GM23338 (cell line): ENCODE measurements at regions not wholly inside any gene's neighbourhood (a gene's known extent, or its start where the extent isn't known, plus 50 kb on each side); places are given as distances from the start of the nearest gene placed in this dataset.

Experiments used
- ATAC-seq: fragments of 200-7000 bp; cut with Tn5 transposase; 3 replicates; pipeline ENCODE4 v1.9.1; 2020
- DNase-seq: peaks from one replicate; pipeline ENCODE4 v3.0.0-alpha.2; 2015; ENCODE audit warnings: low spot score
- H2AFZ ChIP-seq: fragments of 200-600 bp; sonication (generic); 2 replicates; pipeline ENCODE4 v1.8.0; 2016; ENCODE audit warnings: antibody characterized with exemption, mild to moderate bottlenecking, moderate library complexity
- H3F3A ChIP-seq: fragments of 200-600 bp; sonication (generic); replicated peaks from 2 replicates; pipeline ENCODE4 v1.8.0; 2017; ENCODE audit warnings: antibody characterized with exemption, mixed run types, low read depth
- H3K27ac ChIP-seq: fragments of 200-600 bp; sonication (generic); 2 replicates; pipeline ENCODE4 v1.6.1; 2016; ENCODE audit warnings: low read depth
- H3K27me3 ChIP-seq: fragments of 200-600 bp; sonication (generic); 2 replicates; pipeline ENCODE4 v1.8.0; 2016; ENCODE audit warnings: mild to moderate bottlenecking, mixed run types, moderate library complexity; ENCODE audit not compliant: insufficient read depth
- H3K36me3 ChIP-seq: fragments of 200-600 bp; sonication (generic); 2 replicates; pipeline ENCODE4 v1.8.0; 2016; ENCODE audit warnings: mild to moderate bottlenecking; ENCODE audit not compliant: insufficient read depth
- H3K4me1 ChIP-seq: fragments of 200-600 bp; sonication (generic); 2 replicates; pipeline ENCODE4 v1.8.0; 2016; ENCODE audit warnings: mild to moderate bottlenecking, moderate library complexity; ENCODE audit not compliant: insufficient read depth
- H3K4me2 ChIP-seq: fragments of 200-600 bp; sonication (generic); 2 replicates; pipeline ENCODE4 v1.7.1; 2017; ENCODE audit warnings: mixed run types
- H3K4me3 ChIP-seq: fragments of 200-600 bp; sonication (generic); 2 replicates; pipeline ENCODE4 v1.6.1; 2016; ENCODE audit warnings: mixed run types
- H3K79me2 ChIP-seq: fragments of 200-600 bp; sonication (generic); replicated peaks from 2 replicates; pipeline ENCODE4 v1.8.0; 2017; ENCODE audit warnings: mild to moderate bottlenecking; ENCODE audit not compliant: insufficient read depth
- H3K9me2 ChIP-seq: fragments of 200-600 bp; sonication (generic); 2 replicates; pipeline ENCODE4 v1.8.0; 2017; ENCODE audit not compliant: insufficient read depth
- H4K20me1 ChIP-seq: fragments of 200-600 bp; sonication (generic); replicated peaks from 2 replicates; pipeline ENCODE4 v1.8.0; 2017; ENCODE audit warnings: mild to moderate bottlenecking; ENCODE audit not compliant: insufficient read depth
- H3K27ac Mint-ChIP-seq: 2 replicates; pipeline ENCODE4 v1.8.0; 2020; ENCODE audit warnings: inconsistent platforms, mild to moderate bottlenecking, moderate library complexity, mixed read lengths
- H3K27me3 Mint-ChIP-seq: 3 replicates; pipeline ENCODE4 v1.8.0; 2022; ENCODE audit warnings: low read depth, mild to moderate bottlenecking, moderate library complexity, mixed read lengths, inconsistent platforms; ENCODE audit not compliant: insufficient read depth, poor library complexity
- H3K36me3 Mint-ChIP-seq: 3 replicates; pipeline ENCODE4 v1.8.0; 2021; ENCODE audit warnings: low read depth, mild to moderate bottlenecking, inconsistent platforms, moderate library complexity, mixed read lengths
- H3K4me1 Mint-ChIP-seq: 3 replicates; pipeline ENCODE4 v1.8.0; 2020; ENCODE audit warnings: mild to moderate bottlenecking, inconsistent platforms, mixed read lengths
- H3K4me3 Mint-ChIP-seq: 3 replicates; pipeline ENCODE4 v1.8.0; 2021; ENCODE audit warnings: moderate library complexity, mild to moderate bottlenecking, inconsistent platforms, mixed read lengths
- H3K9me3 Mint-ChIP-seq: 3 replicates; pipeline ENCODE4 v1.8.0; 2020; ENCODE audit warnings: moderate library complexity, mild to moderate bottlenecking, inconsistent platforms, mixed read lengths
- CREB1 ChIP-seq: fragments of 250-450 bp; sonication (Bioruptor Pico); IDR thresholded peaks from 2 replicates; pipeline ENCODE4 v1.5.0; 2020; ENCODE audit warnings: low read depth, mild to moderate bottlenecking, moderate library complexity
- EZH2 ChIP-seq: fragments of 200-600 bp; sonication (generic); IDR thresholded peaks from one replicate; pipeline ENCODE4 v1.8.0; 2017; ENCODE audit warnings: antibody characterized with exemption, mild to moderate bottlenecking, low read depth; ENCODE audit not compliant: unreplicated experiment
- EZH2phosphoT487 ChIP-seq: fragments of 200-600 bp; sonication (generic); IDR thresholded peaks from one replicate; pipeline ENCODE4 v1.8.1; 2018; ENCODE audit warnings: antibody characterized with exemption; ENCODE audit not compliant: unreplicated experiment
- JUNB ChIP-seq: IDR thresholded peaks from one replicate; pipeline ENCODE4 v1.6.1; 2016; ENCODE audit warnings: antibody characterized with exemption; ENCODE audit not compliant: unreplicated experiment
- NANOG ChIP-seq: IDR thresholded peaks from 2 replicates; pipeline ENCODE4 v1.6.1; 2016; ENCODE audit warnings: antibody characterized with exemption, borderline replicate concordance
- POLR2AphosphoS5 ChIP-seq: IDR thresholded peaks from 2 replicates; pipeline ENCODE4 v1.6.1; 2016; ENCODE audit warnings: antibody characterized with exemption, low read depth
- STAT1 ChIP-seq: IDR thresholded peaks from one replicate; pipeline ENCODE4 v1.6.1; 2016; ENCODE audit warnings: antibody characterized with exemption; ENCODE audit not compliant: unreplicated experiment
- ZNF114 ChIP-seq: fragments of 250-450 bp; sonication (Bioruptor Pico); IDR thresholded peaks from 2 replicates; pipeline ENCODE4 v1.5.0; 2020; ENCODE audit warnings: mild to moderate bottlenecking, moderate library complexity
- ZNF331 ChIP-seq: fragments of 250-450 bp; sonication (Bioruptor Pico); IDR thresholded peaks from 2 replicates; pipeline ENCODE4 v1.5.0; 2020; ENCODE audit warnings: low read depth, mild to moderate bottlenecking, moderate library complexity
- TF ChIP-seq, protein P1 (sequence below), 2 experiments: fragments of 200-600 bp in 1 of 2; sonication (generic) in 1 of 2; conservative IDR thresholded peaks; 2 replicates each; pipeline versions ENCODE4 v1.5.1 to v1.6.1; 2016 to 2017; ENCODE audit warnings: antibody characterized with exemption in 2 of 2, low read depth in 2 of 2, mild to moderate bottlenecking in 2 of 2, moderate library complexity in 1 of 2
- TF ChIP-seq, protein P2 (sequence below): IDR thresholded peaks from 2 replicates; pipeline ENCODE4 v1.6.1; 2016; ENCODE audit warnings: antibody characterized with exemption
- TF ChIP-seq, protein P3 (sequence below): fragments of 250-450 bp; sonication (Bioruptor Pico); IDR thresholded peaks from 2 replicates; pipeline ENCODE4 v1.5.0; 2020; ENCODE audit warnings: mild to moderate bottlenecking, moderate library complexity
- TF ChIP-seq, protein P4 (sequence below): IDR thresholded peaks from one replicate; pipeline ENCODE4 v1.6.1; 2018; ENCODE audit warnings: antibody characterized with exemption; ENCODE audit not compliant: unreplicated experiment

DNA sequence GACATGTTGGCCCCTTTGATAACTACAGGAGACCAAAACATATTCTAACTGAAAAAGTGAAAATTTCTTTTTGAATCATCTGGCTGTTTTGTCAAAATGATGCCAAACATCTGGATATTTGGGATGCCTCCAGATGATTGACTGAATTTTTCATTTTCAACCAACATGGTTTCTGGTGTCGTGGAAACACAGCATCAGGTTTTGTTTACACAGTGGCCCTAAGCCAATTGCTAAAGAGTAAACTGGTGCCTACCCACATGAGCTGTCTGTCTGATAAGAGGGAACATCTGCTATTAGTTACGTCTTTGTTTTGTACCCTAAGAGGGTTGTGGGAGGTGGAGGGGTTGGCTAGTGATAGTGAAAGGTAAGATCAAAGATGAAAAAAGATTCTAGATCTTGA lies 204.8 kb downstream of the KCNK2 start:
- Histone ChIP-seq H3K4me3 (no peak overlapping the region), H3K27me3 (no peaks in the 10 kb centered on the region), H3K36me3 (no peaks in the 10 kb centered on the region), H4K20me1 (no peaks in the 10 kb centered on the region), H3K4me2 (no peak overlapping the region), H3K4me1 (no peaks in the 10 kb centered on the region), H3K27ac (no peak overlapping the region), H2AFZ (no peak overlapping the region), H3F3A (no peaks in the 10 kb centered on the region), H3K9me2 (peaks cover 3% of the 10 kb centered on the region), H3K79me2 (no peaks in the 10 kb centered on the region)
- no peaks in the 10 kb centered on the region for H3K4me1 Mint-ChIP-seq
- H3K36me3 Mint-ChIP-seq: no peaks in the 10 kb centered on the region
- TF ChIP-seq, protein P1, sequence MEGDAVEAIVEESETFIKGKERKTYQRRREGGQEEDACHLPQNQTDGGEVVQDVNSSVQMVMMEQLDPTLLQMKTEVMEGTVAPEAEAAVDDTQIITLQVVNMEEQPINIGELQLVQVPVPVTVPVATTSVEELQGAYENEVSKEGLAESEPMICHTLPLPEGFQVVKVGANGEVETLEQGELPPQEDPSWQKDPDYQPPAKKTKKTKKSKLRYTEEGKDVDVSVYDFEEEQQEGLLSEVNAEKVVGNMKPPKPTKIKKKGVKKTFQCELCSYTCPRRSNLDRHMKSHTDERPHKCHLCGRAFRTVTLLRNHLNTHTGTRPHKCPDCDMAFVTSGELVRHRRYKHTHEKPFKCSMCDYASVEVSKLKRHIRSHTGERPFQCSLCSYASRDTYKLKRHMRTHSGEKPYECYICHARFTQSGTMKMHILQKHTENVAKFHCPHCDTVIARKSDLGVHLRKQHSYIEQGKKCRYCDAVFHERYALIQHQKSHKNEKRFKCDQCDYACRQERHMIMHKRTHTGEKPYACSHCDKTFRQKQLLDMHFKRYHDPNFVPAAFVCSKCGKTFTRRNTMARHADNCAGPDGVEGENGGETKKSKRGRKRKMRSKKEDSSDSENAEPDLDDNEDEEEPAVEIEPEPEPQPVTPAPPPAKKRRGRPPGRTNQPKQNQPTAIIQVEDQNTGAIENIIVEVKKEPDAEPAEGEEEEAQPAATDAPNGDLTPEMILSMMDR (conservative IDR thresholded peaks at IDR 0.05; ENCODE audit: low read depth in 2 of 2): no peak
- no peak for TF ChIP-seq EZH2
- TF ChIP-seq, protein P2, sequence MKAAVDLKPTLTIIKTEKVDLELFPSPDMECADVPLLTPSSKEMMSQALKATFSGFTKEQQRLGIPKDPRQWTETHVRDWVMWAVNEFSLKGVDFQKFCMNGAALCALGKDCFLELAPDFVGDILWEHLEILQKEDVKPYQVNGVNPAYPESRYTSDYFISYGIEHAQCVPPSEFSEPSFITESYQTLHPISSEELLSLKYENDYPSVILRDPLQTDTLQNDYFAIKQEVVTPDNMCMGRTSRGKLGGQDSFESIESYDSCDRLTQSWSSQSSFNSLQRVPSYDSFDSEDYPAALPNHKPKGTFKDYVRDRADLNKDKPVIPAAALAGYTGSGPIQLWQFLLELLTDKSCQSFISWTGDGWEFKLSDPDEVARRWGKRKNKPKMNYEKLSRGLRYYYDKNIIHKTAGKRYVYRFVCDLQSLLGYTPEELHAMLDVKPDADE: no peak
- no peak for TF ChIP-seq STAT1
- TF ChIP-seq CREB1 (CRISPR knock-in tag): no peak
- TF ChIP-seq POLR2AphosphoS5: no peak
- no peak for TF ChIP-seq ZNF331 (CRISPR knock-in tag)
- no peak for TF ChIP-seq NANOG
- TF ChIP-seq, protein P3, sequence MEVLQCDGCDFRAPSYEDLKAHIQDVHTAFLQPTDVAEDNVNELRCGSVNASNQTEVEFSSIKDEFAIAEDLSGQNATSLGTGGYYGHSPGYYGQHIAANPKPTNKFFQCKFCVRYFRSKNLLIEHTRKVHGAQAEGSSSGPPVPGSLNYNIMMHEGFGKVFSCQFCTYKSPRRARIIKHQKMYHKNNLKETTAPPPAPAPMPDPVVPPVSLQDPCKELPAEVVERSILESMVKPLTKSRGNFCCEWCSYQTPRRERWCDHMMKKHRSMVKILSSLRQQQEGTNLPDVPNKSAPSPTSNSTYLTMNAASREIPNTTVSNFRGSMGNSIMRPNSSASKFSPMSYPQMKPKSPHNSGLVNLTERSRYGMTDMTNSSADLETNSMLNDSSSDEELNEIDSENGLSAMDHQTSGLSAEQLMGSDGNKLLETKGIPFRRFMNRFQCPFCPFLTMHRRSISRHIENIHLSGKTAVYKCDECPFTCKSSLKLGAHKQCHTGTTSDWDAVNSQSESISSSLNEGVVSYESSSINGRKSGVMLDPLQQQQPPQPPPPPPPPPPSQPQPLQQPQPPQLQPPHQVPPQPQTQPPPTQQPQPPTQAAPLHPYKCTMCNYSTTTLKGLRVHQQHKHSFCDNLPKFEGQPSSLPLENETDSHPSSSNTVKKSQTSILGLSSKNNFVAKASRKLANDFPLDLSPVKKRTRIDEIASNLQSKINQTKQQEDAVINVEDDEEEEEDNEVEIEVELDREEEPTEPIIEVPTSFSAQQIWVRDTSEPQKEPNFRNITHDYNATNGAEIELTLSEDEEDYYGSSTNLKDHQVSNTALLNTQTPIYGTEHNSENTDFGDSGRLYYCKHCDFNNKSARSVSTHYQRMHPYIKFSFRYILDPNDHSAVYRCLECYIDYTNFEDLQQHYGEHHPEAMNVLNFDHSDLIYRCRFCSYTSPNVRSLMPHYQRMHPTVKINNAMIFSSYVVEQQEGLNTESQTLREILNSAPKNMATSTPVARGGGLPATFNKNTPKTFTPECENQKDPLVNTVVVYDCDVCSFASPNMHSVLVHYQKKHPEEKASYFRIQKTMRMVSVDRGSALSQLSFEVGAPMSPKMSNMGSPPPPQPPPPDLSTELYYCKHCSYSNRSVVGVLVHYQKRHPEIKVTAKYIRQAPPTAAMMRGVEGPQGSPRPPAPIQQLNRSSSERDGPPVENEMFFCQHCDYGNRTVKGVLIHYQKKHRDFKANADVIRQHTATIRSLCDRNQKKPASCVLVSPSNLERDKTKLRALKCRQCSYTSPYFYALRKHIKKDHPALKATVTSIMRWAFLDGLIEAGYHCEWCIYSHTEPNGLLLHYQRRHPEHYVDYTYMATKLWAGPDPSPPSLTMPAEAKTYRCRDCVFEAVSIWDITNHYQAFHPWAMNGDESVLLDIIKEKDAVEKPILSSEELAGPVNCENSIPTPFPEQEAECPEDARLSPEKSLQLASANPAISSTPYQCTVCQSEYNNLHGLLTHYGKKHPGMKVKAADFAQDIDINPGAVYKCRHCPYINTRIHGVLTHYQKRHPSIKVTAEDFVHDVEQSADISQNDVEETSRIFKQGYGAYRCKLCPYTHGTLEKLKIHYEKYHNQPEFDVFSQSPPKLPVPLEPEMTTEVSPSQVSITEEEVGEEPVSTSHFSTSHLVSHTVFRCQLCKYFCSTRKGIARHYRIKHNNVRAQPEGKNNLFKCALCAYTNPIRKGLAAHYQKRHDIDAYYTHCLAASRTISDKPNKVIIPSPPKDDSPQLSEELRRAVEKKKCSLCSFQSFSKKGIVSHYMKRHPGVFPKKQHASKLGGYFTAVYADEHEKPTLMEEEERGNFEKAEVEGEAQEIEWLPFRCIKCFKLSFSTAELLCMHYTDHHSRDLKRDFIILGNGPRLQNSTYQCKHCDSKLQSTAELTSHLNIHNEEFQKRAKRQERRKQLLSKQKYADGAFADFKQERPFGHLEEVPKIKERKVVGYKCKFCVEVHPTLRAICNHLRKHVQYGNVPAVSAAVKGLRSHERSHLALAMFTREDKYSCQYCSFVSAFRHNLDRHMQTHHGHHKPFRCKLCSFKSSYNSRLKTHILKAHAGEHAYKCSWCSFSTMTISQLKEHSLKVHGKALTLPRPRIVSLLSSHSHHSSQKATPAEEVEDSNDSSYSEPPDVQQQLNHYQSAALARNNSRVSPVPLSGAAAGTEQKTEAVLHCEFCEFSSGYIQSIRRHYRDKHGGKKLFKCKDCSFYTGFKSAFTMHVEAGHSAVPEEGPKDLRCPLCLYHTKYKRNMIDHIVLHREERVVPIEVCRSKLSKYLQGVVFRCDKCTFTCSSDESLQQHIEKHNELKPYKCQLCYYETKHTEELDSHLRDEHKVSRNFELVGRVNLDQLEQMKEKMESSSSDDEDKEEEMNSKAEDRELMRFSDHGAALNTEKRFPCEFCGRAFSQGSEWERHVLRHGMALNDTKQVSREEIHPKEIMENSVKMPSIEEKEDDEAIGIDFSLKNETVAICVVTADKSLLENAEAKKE (CRISPR knock-in tag): no peak
- TF ChIP-seq EZH2phosphoT487: no peak
- TF ChIP-seq ZNF114 (CRISPR knock-in tag): no peak
- TF ChIP-seq, protein P4, sequence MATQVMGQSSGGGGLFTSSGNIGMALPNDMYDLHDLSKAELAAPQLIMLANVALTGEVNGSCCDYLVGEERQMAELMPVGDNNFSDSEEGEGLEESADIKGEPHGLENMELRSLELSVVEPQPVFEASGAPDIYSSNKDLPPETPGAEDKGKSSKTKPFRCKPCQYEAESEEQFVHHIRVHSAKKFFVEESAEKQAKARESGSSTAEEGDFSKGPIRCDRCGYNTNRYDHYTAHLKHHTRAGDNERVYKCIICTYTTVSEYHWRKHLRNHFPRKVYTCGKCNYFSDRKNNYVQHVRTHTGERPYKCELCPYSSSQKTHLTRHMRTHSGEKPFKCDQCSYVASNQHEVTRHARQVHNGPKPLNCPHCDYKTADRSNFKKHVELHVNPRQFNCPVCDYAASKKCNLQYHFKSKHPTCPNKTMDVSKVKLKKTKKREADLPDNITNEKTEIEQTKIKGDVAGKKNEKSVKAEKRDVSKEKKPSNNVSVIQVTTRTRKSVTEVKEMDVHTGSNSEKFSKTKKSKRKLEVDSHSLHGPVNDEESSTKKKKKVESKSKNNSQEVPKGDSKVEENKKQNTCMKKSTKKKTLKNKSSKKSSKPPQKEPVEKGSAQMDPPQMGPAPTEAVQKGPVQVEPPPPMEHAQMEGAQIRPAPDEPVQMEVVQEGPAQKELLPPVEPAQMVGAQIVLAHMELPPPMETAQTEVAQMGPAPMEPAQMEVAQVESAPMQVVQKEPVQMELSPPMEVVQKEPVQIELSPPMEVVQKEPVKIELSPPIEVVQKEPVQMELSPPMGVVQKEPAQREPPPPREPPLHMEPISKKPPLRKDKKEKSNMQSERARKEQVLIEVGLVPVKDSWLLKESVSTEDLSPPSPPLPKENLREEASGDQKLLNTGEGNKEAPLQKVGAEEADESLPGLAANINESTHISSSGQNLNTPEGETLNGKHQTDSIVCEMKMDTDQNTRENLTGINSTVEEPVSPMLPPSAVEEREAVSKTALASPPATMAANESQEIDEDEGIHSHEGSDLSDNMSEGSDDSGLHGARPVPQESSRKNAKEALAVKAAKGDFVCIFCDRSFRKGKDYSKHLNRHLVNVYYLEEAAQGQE: no peak
- no peak for TF ChIP-seq JUNB
- H3K27me3 Mint-ChIP-seq: no peaks in the 10 kb centered on the region
- no peak overlapping the region for H3K4me3 Mint-ChIP-seq
- ATAC-seq: no peak
- DNase-seq: no peak
- no peaks in the 10 kb centered on the region for H3K9me3 Mint-ChIP-seq
- H3K27ac Mint-ChIP-seq: no peak overlapping the region
